GM19328 (cell line): ENCODE measurements at regions not wholly inside any gene's neighbourhood (a gene's known extent, or its start where the extent isn't known, plus 50 kb on each side); places are given as distances from the start of the nearest gene placed in this dataset.
"Not testable (repeated sequence)": the region's sequence is repeated elsewhere in the genome, so short reads cannot be mapped to it uniquely, and the experiment has no call there.

Source experiments
- ATAC-seq: cut with Tn5 transposase; IDR thresholded peaks from one replicate; pipeline ENCODE4 v1.9.1; 2021; ENCODE audit warnings: mild to moderate bottlenecking, moderate library complexity; ENCODE audit not compliant: unreplicated experiment

- no peak for ATAC-seq
Measured at GRCh38 chr1:29551123-29551936, 315.0 kb downstream of the PTPRU start.

- ATAC-seq = no peak
Measured at GRCh38 chr1:29550119-29550841, 314.0 kb downstream of the PTPRU start.

- ATAC-seq = not testable (repeated sequence)
Measured at GRCh38 chr1:29549728-29550118, 313.4 kb downstream of the PTPRU start.

- no peak for ATAC-seq
Measured at GRCh38 chr1:29549001-29549400, 312.7 kb downstream of the PTPRU start.

- ATAC-seq = no peak
Measured at GRCh38 chr1:29548091-29548490, 311.8 kb downstream of the PTPRU start.

GRCh38 chr1:29547300-29547699 lies 311.0 kb downstream of the PTPRU start:
- no peak for ATAC-seq

- ATAC-seq = no peak
Measured at GRCh38 chr1:29546496-29546895, 310.2 kb downstream of the PTPRU start.

GRCh38 chr1:29544406-29544805 lies 308.1 kb downstream of the PTPRU start:
- ATAC-seq = no peak

GRCh38 chr1:29543586-29543985 lies 307.3 kb downstream of the PTPRU start:
- no peak for ATAC-seq

GRCh38 chr1:29542548-29542947 lies 306.2 kb downstream of the PTPRU start:
- no peak for ATAC-seq

- no peak for ATAC-seq
Measured at GRCh38 chr1:29541631-29542030, 305.3 kb downstream of the PTPRU start.

- no peak for ATAC-seq
Measured at GRCh38 chr1:29540801-29541357, 304.6 kb downstream of the PTPRU start.

GRCh38 chr1:29539971-29540370 lies 303.6 kb downstream of the PTPRU start:
- no peak for ATAC-seq

GRCh38 chr1:29538586-29538985 lies 302.3 kb downstream of the PTPRU start:
- ATAC-seq = no peak

- no peak for ATAC-seq
Measured at GRCh38 chr1:29532751-29533150, 296.4 kb downstream of the PTPRU start.

GRCh38 chr1:29532285-29532684 lies 296.0 kb downstream of the PTPRU start:
- no peak for ATAC-seq

GRCh38 chr1:29531596-29531995 lies 295.3 kb downstream of the PTPRU start:
- no peak for ATAC-seq

GRCh38 chr1:29529677-29530278 lies 293.5 kb downstream of the PTPRU start:
- ATAC-seq = no peak

GRCh38 chr1:29527314-29528004 lies 291.1 kb downstream of the PTPRU start:
- ATAC-seq = no peak

- ATAC-seq = no peak
Measured at GRCh38 chr1:29525941-29526340, 289.6 kb downstream of the PTPRU start.
